Astrocyte of the hippocampus (primary cell): ENCODE measurements at regions not wholly inside any gene's neighbourhood (a gene's known extent, or its start where the extent isn't known, plus 50 kb on each side); places are given as distances from the start of the nearest gene placed in this dataset.

ENCODE experiments used
- DNase-seq: peaks from one replicate; pipeline ENCODE4 v3.0.0; 2011; ENCODE audit warnings: low read depth, low spot score

- no peak for DNase-seq
These were observed 56.9 kb upstream of the VOPP1 start for GRCh38 chr7:55629051-55629677.

- DNase-seq: no peak
These were observed 52.5 kb upstream of the VOPP1 start for GRCh38 chr7:55624813-55625212.

GRCh38 chr7:55623617-55624016, 51.3 kb upstream of the VOPP1 start:
- no peak for DNase-seq

- no peak for DNase-seq
These were observed 49.9 kb upstream of the VOPP1 start for GRCh38 chr7:55622241-55622640.
